Midbrain (tissue), 1 donor: ENCODE measurements at regions not wholly inside any gene's neighbourhood (a gene's known extent, or its start where the extent isn't known, plus 50 kb on each side); places are given as distances from the start of the nearest gene placed in this dataset.
"Not testable (repeated sequence)": the region's sequence is repeated elsewhere in the genome, so short reads cannot be mapped to it uniquely, and the experiment has no call there.

ENCODE experiments used
- DNase-seq: peaks from one replicate; lab custom pipeline; 2025; lab: John Stamatoyannopoulos, UW

- DNase-seq = no peak
These were observed 395.4 kb downstream of the ZNF804A start for GRCh38 chr2:184993746-184994145.

GRCh38 chr2:185006481-185006880 lies 408.2 kb downstream of the ZNF804A start:
- no peak for DNase-seq

- no peak for DNase-seq
These were observed 414.3 kb downstream of the ZNF804A start for GRCh38 chr2:185012643-185013042.

- DNase-seq = no peak
These were observed 415.7 kb downstream of the ZNF804A start for GRCh38 chr2:185014076-185014475.

- DNase-seq = not testable (repeated sequence)
These were observed 427.6 kb downstream of the ZNF804A start for GRCh38 chr2:185025891-185026290.

- DNase-seq = no peak
These were observed 437.6 kb downstream of the ZNF804A start for GRCh38 chr2:185035906-185036305.

GRCh38 chr2:185044323-185044874 lies 446.1 kb downstream of the ZNF804A start:
- no peak for DNase-seq

GRCh38 chr2:185050804-185051203 lies 452.5 kb downstream of the ZNF804A start:
- no peak for DNase-seq

- no peak for DNase-seq
These were observed 465.4 kb downstream of the ZNF804A start for GRCh38 chr2:185063761-185064160.

GRCh38 chr2:185066128-185066527 lies 467.8 kb downstream of the ZNF804A start:
- DNase-seq = no peak

GRCh38 chr2:185069107-185069506 lies 470.8 kb downstream of the ZNF804A start:
- DNase-seq = no peak

GRCh38 chr2:185074156-185074555 lies 475.8 kb downstream of the ZNF804A start:
- no peak for DNase-seq

- DNase-seq = no peak
These were observed 484.4 kb downstream of the ZNF804A start for GRCh38 chr2:185082749-185083148.

- no peak for DNase-seq
These were observed 510.3 kb downstream of the ZNF804A start for GRCh38 chr2:185108588-185108987.

- no peak for DNase-seq
These were observed 529.1 kb downstream of the ZNF804A start for GRCh38 chr2:185127412-185127811.

GRCh38 chr2:185128346-185128745 lies 530.0 kb downstream of the ZNF804A start:
- DNase-seq = no peak

GRCh38 chr2:185128996-185129395 lies 530.7 kb downstream of the ZNF804A start:
- no peak for DNase-seq

- DNase-seq = no peak
These were observed 532.4 kb downstream of the ZNF804A start for GRCh38 chr2:185130685-185131084.

GRCh38 chr2:185132501-185133041 lies 534.2 kb downstream of the ZNF804A start:
- DNase-seq = no peak

GRCh38 chr2:185137700-185138099 lies 539.4 kb downstream of the ZNF804A start:
- no peak for DNase-seq

- DNase-seq = no peak
These were observed 544.3 kb downstream of the ZNF804A start for GRCh38 chr2:185142677-185143076.

GRCh38 chr2:185144159-185144919 lies 546.0 kb downstream of the ZNF804A start:
- DNase-seq = no peak

- DNase-seq = no peak
These were observed 547.2 kb downstream of the ZNF804A start for GRCh38 chr2:185145316-185146121.
